ENCODE measurements at regions not wholly inside any gene's neighbourhood (a gene's known extent, or its start where the extent isn't known, plus 50 kb on each side); places are given as distances from the start of the nearest gene placed in this dataset.

DNA sequence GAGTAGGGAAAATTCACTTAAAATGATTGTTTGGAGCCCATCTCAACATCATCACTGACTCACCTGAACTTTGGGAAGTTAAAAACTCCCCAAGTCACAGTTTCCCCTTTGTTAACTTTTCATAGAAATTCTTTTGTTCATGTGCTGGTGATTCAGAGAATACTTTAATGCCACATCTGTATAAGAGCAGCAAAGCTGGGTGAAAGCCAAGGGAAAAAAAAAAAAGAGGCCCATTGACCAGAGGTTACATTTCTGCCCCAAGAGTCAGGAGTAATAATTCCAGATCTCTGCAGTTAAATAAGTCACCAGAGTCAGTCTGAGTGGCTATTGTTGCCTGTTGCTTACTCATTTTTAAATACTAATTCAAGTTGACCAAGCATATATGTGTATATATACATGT lies 136.4 kb upstream of the LGR5 start:
- Histone ChIP-seq H3K27me3 (ENCODE audit: control insufficient read depth in 2 of 2, insufficient read depth in 2 of 2, low read length in 2 of 2) (no peaks in the 10 kb centered on the region), H3K4me3 (ENCODE audit: low read length in 2 of 2) (no peak overlapping the region), H3K27ac (ENCODE audit: low read depth in 2 of 2, low read length in 2 of 2) (no peak overlapping the region)

DNA sequence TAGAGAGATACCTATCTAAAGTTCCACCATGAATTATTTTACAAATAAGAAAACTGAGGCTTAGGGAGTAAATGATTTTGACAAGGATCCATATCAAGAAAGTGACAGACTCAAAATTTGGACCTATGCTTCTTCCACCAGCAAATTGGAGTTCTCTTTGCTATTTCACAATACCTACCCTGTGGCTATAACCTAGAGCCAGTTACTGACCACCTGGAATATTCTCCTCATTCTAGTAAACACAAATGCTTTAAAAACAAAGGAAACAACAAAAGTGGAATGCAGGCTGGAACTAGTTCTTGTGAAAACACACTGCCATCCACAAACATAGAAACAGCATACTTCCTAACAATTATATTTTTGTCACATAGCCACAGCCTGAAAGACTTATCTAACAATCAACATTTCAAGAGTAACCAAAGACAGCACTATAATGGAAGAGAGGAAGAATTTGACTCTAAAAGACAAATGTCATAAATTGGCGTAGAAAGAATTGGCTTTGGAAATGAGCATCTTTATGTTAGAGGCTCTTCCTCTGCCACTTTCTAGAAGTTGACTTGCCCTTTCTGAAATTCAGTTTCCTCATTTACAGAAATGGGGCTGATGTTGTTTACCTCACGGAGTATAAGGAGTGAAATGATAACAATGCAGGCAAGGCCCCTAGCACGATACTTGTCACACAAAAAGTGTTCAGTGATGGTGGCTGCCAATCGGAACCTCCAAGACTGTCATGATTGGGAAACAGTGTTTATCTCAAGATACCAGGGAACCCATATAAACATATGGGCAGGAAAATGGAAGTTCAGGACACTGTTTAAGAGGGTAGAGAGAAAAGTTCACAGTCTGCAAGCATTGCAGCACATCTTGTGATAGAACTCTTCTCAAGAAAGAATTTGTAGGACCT lies 138.6 kb upstream of the LGR5 start:
- Histone ChIP-seq H3K4me3 (ENCODE audit: low read length in 2 of 2) (no peak overlapping the region), H3K27ac (ENCODE audit: low read depth in 2 of 2, low read length in 2 of 2) (no peak overlapping the region), H3K36me3 (ENCODE audit: control insufficient read depth in 2 of 2, insufficient read depth in 2 of 2, low read length in 2 of 2) (no peaks in the 10 kb centered on the region), H3K9me3 (ENCODE audit: control insufficient read depth in 2 of 2, low read length in 2 of 2) (no peaks in the 10 kb centered on the region), H3K9ac (ENCODE audit: low read depth in 1 of 2, low read length in 2 of 2) (no peak overlapping the region), H3K4me1 (ENCODE audit: control insufficient read depth in 2 of 2, insufficient read depth in 2 of 2, low read length in 2 of 2) (no peaks in the 10 kb centered on the region), H3K27me3 (ENCODE audit: control insufficient read depth in 2 of 2, insufficient read depth in 2 of 2, low read length in 2 of 2) (no peaks in the 10 kb centered on the region)

More for the DNA sequence above, 136.4 kb upstream of the LGR5 start:
- Histone ChIP-seq H3K9ac (ENCODE audit: low read depth in 1 of 2, low read length in 2 of 2) (no peak overlapping the region), H3K4me1 (ENCODE audit: control insufficient read depth in 2 of 2, insufficient read depth in 2 of 2, low read length in 2 of 2) (no peaks in the 10 kb centered on the region), H3K36me3 (ENCODE audit: control insufficient read depth in 2 of 2, insufficient read depth in 2 of 2, low read length in 2 of 2) (no peaks in the 10 kb centered on the region), H3K9me3 (ENCODE audit: control insufficient read depth in 2 of 2, low read length in 2 of 2) (no peaks in the 10 kb centered on the region)

DNA sequence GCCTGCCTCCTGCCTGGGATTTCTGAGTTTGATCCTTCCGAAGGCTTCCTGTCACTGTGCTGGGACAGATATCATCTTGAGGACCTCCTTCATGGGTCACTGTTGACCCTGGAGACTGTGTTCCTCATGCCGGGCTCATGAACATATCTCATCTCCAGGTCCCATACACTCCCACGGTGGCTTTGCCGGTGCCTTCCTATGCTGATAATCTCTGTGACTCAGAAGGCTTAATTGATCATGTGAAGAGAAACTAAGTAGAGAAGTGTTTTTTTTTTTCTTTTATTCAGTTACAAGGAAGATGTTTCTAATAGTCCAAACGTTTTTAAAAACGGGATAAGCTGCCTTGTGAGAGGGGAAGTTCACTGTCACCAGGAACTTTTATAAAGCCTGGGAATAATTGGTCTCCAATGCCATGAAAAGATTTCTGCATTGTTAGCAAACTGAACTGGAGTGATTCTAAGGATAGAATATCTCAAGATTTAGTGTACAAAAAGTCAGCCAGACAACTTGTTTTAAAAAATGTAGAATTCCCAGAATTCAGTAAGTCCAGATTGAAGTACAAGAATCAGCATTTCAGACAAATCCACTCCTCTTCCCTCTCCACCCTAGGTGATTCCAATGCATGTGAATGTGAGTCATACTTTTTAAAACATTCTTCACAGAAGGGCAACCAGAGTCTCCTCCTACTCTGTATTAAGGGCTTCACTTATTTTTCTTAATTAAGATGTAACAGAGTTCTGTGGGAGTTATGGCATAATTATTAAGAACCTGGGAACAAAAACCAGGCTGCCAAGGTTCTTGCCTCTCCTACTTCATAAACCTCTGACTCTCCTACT lies 139.8 kb upstream of the LGR5 start:
- no peaks in the 10 kb centered on the region for H3K27me3 ChIP-seq (ENCODE audit: control insufficient read depth in 2 of 2, insufficient read depth in 2 of 2, low read length in 2 of 2)
- H3K4me1 ChIP-seq (ENCODE audit: control insufficient read depth in 2 of 2, insufficient read depth in 2 of 2, low read length in 2 of 2): no peaks in the 10 kb centered on the region
- H3K9me3 ChIP-seq (ENCODE audit: control insufficient read depth in 2 of 2, low read length in 2 of 2): no peaks in the 10 kb centered on the region
- H3K36me3 ChIP-seq (ENCODE audit: control insufficient read depth in 2 of 2, insufficient read depth in 2 of 2, low read length in 2 of 2): no peaks in the 10 kb centered on the region
- no peak overlapping the region for H3K9ac ChIP-seq (ENCODE audit: low read depth in 1 of 2, low read length in 2 of 2)
- no peak overlapping the region for H3K27ac ChIP-seq (ENCODE audit: low read depth in 2 of 2, low read length in 2 of 2)
- H3K4me3 ChIP-seq (ENCODE audit: low read length in 2 of 2): no peak overlapping the region

DNA sequence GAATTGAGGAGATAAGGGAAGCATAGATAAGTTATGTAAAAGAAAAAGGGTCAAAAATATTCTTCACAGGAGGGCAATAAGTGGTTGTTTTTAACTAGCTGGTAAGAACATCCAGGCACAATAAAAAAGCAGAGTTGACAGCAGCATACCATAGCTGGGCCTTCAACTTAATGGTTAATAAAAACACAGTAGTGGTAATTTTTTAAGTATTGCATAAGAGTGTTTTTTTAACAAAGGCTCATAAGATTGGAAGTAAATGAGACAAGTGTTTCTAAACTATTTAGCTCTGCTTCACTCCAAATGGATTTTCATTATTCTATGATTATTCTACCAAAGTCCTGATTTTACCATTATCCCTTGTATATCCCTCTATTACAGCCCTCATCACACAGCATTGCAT lies 140.1 kb upstream of the TSPAN8 start:
- Histone ChIP-seq H3K4me1 (ENCODE audit: control insufficient read depth in 2 of 2, insufficient read depth in 2 of 2, low read length in 2 of 2) (no peaks in the 10 kb centered on the region), H3K36me3 (ENCODE audit: control insufficient read depth in 2 of 2, insufficient read depth in 2 of 2, low read length in 2 of 2) (no peaks in the 10 kb centered on the region), H3K9me3 (ENCODE audit: control insufficient read depth in 2 of 2, low read length in 2 of 2) (no peaks in the 10 kb centered on the region), H3K9ac (ENCODE audit: low read depth in 1 of 2, low read length in 2 of 2) (no peak overlapping the region), H3K4me3 (ENCODE audit: low read length in 2 of 2) (no peak overlapping the region), H3K27me3 (ENCODE audit: control insufficient read depth in 2 of 2, insufficient read depth in 2 of 2, low read length in 2 of 2) (no peaks in the 10 kb centered on the region), H3K27ac (ENCODE audit: low read depth in 2 of 2, low read length in 2 of 2) (no peak overlapping the region)

DNA sequence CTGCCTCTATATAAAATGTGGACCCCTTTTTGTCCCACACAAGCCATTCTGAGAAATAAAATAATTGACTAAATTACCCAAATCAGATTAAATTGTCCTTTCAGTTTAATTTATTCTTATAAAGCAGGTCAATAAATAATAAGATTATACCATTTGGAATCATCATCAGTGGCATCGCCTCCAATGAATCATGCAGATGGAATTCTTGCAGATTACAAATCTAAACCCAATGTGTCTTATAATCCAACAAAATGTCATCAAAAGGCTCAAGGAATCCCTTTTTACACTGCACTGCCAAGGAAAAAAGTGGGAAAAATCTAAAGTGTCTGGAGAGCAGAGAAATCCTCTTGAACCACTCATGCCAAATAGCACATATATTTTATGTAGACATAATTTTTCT lies 138.2 kb upstream of the TSPAN8 start:
- no peak overlapping the region for H3K9ac ChIP-seq (ENCODE audit: low read depth in 1 of 2, low read length in 2 of 2)
- H3K9me3 ChIP-seq (ENCODE audit: control insufficient read depth in 2 of 2, low read length in 2 of 2): no peaks in the 10 kb centered on the region
- H3K4me1 ChIP-seq (ENCODE audit: control insufficient read depth in 2 of 2, insufficient read depth in 2 of 2, low read length in 2 of 2): no peaks in the 10 kb centered on the region
- H3K27ac ChIP-seq (ENCODE audit: low read depth in 2 of 2, low read length in 2 of 2): no peak overlapping the region
- H3K4me3 ChIP-seq (ENCODE audit: low read length in 2 of 2): no peak overlapping the region
- no peaks in the 10 kb centered on the region for H3K36me3 ChIP-seq (ENCODE audit: control insufficient read depth in 2 of 2, insufficient read depth in 2 of 2, low read length in 2 of 2)
- H3K27me3 ChIP-seq (ENCODE audit: control insufficient read depth in 2 of 2, insufficient read depth in 2 of 2, low read length in 2 of 2): no peaks in the 10 kb centered on the region

DNA sequence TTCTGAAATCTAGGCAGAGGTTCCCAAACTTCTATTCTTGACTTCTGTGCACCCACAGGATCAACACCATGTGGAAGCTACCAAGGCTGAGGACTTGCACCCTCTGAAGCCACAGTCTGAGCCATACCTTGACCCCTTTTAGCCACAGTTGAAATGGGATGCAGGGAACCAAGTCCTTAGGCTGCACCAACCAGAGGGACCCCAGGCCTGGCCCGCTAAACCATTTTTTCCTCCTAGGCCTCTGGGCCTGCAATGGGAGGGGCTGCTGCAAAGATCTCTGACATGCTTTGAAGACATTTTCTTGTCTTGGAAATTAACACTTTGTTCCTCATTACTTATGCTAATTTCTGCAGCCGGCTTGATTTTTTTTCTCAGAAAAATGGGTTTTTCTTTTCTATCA lies 133.9 kb upstream of the TSPAN8 start:
- Histone ChIP-seq H3K9ac (ENCODE audit: low read depth in 1 of 2, low read length in 2 of 2) (no peak overlapping the region), H3K27me3 (ENCODE audit: control insufficient read depth in 2 of 2, insufficient read depth in 2 of 2, low read length in 2 of 2) (no peaks in the 10 kb centered on the region), H3K36me3 (ENCODE audit: control insufficient read depth in 2 of 2, insufficient read depth in 2 of 2, low read length in 2 of 2) (no peaks in the 10 kb centered on the region), H3K4me1 (ENCODE audit: control insufficient read depth in 2 of 2, insufficient read depth in 2 of 2, low read length in 2 of 2) (no peaks in the 10 kb centered on the region), H3K9me3 (ENCODE audit: control insufficient read depth in 2 of 2, low read length in 2 of 2) (no peaks in the 10 kb centered on the region), H3K4me3 (ENCODE audit: low read length in 2 of 2) (no peak overlapping the region), H3K27ac (ENCODE audit: low read depth in 2 of 2, low read length in 2 of 2) (no peak overlapping the region)

DNA sequence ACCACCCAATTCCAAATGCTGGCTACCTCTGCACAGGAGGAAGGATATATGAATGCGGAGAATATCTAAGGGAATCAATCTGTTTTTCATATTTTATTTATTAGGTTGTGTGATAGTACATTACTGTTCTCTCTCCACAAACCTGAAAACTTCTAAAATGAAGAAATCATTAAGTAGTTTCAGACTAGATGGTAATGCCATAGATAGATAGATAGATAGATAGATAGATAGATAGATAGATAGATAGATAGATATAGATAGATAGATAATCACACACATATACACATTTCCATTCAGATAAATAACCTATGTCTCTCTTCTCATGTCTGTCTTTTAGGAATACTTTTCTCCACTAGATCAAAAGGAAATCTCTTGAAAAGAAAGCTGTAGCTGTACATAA lies 126.1 kb upstream of the TSPAN8 start:
- H3K36me3 ChIP-seq (ENCODE audit: control insufficient read depth in 2 of 2, insufficient read depth in 2 of 2, low read length in 2 of 2): no peaks in the 10 kb centered on the region
- H3K4me1 ChIP-seq (ENCODE audit: control insufficient read depth in 2 of 2, insufficient read depth in 2 of 2, low read length in 2 of 2): no peaks in the 10 kb centered on the region
- no peak overlapping the region for H3K9ac ChIP-seq (ENCODE audit: low read depth in 1 of 2, low read length in 2 of 2)
- no peaks in the 10 kb centered on the region for H3K9me3 ChIP-seq (ENCODE audit: control insufficient read depth in 2 of 2, low read length in 2 of 2)
- no peaks in the 10 kb centered on the region for H3K27me3 ChIP-seq (ENCODE audit: control insufficient read depth in 2 of 2, insufficient read depth in 2 of 2, low read length in 2 of 2)
- H3K4me3 ChIP-seq (ENCODE audit: low read length in 2 of 2): no peak overlapping the region
- no peak overlapping the region for H3K27ac ChIP-seq (ENCODE audit: low read depth in 2 of 2, low read length in 2 of 2)

DNA sequence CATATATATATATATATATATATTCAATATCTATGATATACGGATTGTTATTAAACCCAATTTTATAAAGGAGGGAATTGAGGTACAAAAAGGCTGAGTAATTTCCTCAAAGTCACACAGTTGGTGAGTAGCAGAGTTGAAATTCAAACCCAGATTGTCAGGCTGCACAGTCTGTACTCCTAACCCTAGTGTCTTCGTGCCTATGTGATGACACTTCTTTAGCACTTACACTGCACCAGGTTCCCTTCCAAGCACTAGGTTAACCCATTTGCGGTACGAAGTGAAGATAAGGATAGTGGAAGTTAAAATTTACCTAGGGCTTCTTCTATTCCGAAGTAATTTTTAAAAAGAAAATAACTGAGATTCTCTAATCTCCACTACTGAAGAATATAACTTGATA lies 125.1 kb upstream of the TSPAN8 start:
- H3K27me3 ChIP-seq (ENCODE audit: control insufficient read depth in 2 of 2, insufficient read depth in 2 of 2, low read length in 2 of 2): no peaks in the 10 kb centered on the region
- H3K4me3 ChIP-seq (ENCODE audit: low read length in 2 of 2): no peak overlapping the region
- H3K9ac ChIP-seq (ENCODE audit: low read depth in 1 of 2, low read length in 2 of 2): no peak overlapping the region
- H3K36me3 ChIP-seq (ENCODE audit: control insufficient read depth in 2 of 2, insufficient read depth in 2 of 2, low read length in 2 of 2): no peaks in the 10 kb centered on the region
- H3K27ac ChIP-seq (ENCODE audit: low read depth in 2 of 2, low read length in 2 of 2): no peak overlapping the region
- H3K4me1 ChIP-seq (ENCODE audit: control insufficient read depth in 2 of 2, insufficient read depth in 2 of 2, low read length in 2 of 2): no peaks in the 10 kb centered on the region
- H3K9me3 ChIP-seq (ENCODE audit: control insufficient read depth in 2 of 2, low read length in 2 of 2): no peaks in the 10 kb centered on the region

DNA sequence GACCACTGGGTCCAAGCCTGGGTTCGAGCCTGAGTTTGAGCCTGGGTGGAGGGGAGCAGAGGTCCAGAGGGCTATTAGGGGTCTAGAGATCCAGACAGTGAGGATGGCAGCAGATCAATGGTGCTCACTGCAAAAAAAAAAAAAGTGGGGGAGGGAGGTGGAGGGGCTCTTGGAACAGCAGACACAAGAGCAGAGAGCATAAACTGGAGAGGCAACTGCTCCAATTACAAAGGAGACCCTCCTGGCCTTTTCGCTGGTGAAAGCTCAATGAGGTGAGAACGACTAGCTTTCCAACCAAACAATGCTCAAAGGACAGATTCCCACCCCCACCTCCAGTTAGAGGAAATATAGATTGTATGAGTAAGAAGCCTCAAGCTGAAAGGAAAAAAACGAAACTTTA lies 124.2 kb upstream of the TSPAN8 start:
- Histone ChIP-seq H3K9me3 (ENCODE audit: control insufficient read depth in 2 of 2, low read length in 2 of 2) (no peaks in the 10 kb centered on the region), H3K9ac (ENCODE audit: low read depth in 1 of 2, low read length in 2 of 2) (no peak overlapping the region), H3K27me3 (ENCODE audit: control insufficient read depth in 2 of 2, insufficient read depth in 2 of 2, low read length in 2 of 2) (no peaks in the 10 kb centered on the region), H3K4me1 (ENCODE audit: control insufficient read depth in 2 of 2, insufficient read depth in 2 of 2, low read length in 2 of 2) (no peaks in the 10 kb centered on the region), H3K27ac (ENCODE audit: low read depth in 2 of 2, low read length in 2 of 2) (no peak overlapping the region), H3K36me3 (ENCODE audit: control insufficient read depth in 2 of 2, insufficient read depth in 2 of 2, low read length in 2 of 2) (no peaks in the 10 kb centered on the region), H3K4me3 (ENCODE audit: low read length in 2 of 2) (no peak overlapping the region)

DNA sequence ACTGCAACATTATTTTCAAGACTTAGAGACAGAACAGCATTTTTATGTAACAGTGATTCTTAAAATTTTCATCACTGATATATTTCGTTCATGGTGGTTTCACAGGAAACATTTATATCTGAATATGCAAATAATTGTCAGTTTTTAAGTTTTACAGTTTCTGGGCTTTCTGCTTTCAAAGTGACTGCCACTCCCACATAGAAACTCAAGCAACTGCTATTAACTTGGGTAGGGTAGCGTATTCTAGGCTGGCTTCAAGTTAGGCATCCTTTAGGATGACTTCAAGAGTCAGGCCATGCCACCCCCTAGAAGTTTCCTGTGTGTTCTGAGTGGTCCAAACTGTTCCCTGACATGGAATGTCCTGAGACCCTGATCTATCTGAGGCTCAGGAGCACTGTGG lies 123.6 kb upstream of the TSPAN8 start:
- Histone ChIP-seq H3K4me3 (ENCODE audit: low read length in 2 of 2) (no peak overlapping the region), H3K27me3 (ENCODE audit: control insufficient read depth in 2 of 2, insufficient read depth in 2 of 2, low read length in 2 of 2) (no peaks in the 10 kb centered on the region), H3K9ac (ENCODE audit: low read depth in 1 of 2, low read length in 2 of 2) (no peak overlapping the region), H3K27ac (ENCODE audit: low read depth in 2 of 2, low read length in 2 of 2) (no peak overlapping the region), H3K36me3 (ENCODE audit: control insufficient read depth in 2 of 2, insufficient read depth in 2 of 2, low read length in 2 of 2) (no peaks in the 10 kb centered on the region), H3K9me3 (ENCODE audit: control insufficient read depth in 2 of 2, low read length in 2 of 2) (no peaks in the 10 kb centered on the region), H3K4me1 (ENCODE audit: control insufficient read depth in 2 of 2, insufficient read depth in 2 of 2, low read length in 2 of 2) (no peaks in the 10 kb centered on the region)
